Activated CD8-positive, alpha-beta memory T cell treated with anti-CD3 and anti-CD28 coated beads for 1 hour (primary cell): ENCODE measurements at regions not wholly inside any gene's neighbourhood (a gene's known extent, or its start where the extent isn't known, plus 50 kb on each side); places are given as distances from the start of the nearest gene placed in this dataset.

ENCODE experiments used
- DNase-seq, 2 donors: peaks; one replicate each; pipeline ENCODE4 v3.0.0-alpha.2; 2020; ENCODE audit warnings: low read depth in 1 of 2; ENCODE audit errors: extremely low read depth in 1 of 2

GRCh38 chr7:106797937-106798336, 67.1 kb upstream of the PIK3CG start:
- no peak for DNase-seq

GRCh38 chr7:106802589-106802988, 62.5 kb upstream of the PIK3CG start:
- no peak for DNase-seq

DNA sequence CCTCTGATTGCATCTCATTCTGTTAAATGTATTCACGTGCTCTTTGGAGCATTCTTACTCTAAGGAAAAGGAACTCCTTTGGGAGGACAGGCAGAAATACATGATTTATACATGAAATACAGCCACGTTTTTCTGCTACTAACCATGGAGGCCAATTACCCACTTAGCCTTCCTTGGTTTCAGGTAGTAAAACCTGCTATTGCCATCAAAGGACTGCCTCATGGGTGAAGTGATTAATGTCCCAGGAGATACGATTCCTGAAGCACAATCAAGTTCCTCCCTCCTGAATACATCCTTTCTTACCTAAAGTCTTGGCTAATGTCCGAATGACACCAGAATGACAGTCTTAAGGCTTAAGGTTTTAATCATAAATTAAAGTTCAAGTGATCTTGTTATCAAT, 58.5 kb upstream of the PIK3CG start:
- DNase-seq: no peak

DNA sequence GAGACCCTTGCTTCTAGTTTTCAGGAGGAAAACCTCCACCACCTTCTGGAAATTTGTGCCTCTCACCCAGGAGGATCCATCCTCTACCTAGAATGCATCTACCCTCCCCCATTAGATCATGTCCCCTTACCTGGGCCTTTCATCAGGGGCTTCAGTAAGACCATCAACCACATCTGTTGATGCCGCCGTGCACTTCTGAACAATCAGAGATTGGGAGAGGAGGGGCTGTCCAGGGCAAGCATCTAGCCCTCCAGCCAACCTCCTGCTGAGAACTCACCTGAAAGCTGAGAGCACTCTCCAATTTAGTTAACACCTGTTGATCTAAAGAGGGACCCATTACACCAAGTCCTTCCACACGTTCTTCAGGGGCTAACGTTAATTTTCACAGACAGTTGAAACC, 57.6 kb upstream of the PIK3CG start:
- no peak for DNase-seq

- DNase-seq: no peak
Observed at GRCh38 chr7:106808967-106809635, 56.0 kb upstream of the PIK3CG start.

- no peak for DNase-seq
Observed at GRCh38 chr7:106811472-106811871, 53.6 kb upstream of the PIK3CG start.

DNA sequence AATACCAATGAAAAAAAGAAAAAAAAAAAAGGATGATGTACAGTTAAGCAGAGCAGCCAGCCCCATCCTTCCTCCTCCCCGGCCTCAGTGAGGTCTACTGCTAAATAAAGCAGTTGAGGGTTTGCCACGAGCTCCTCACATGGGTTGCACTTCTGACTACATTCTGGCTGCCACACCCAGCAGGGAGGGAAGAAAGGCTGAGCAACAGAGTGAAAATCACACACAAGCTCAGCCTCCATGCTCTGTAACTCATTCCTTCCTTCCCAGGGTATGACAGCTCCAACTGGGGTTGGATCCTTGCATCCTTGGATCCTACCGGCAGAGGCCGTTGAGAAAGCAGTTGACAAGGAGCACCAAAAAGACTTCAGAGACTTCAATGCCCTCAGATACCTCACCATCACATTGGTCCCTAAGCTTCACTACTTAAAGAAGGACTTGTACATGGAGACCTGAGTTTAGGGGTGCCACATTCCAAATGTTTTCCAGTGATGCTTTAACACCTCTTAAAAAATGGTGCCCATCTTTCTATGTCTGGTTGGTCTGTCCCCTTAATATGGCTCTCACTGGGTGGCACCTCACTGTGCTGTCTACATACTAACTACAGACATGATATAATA, 52.9 kb upstream of the PIK3CG start:
- peak in 1 of 2 donors; percentile 5 for DNase-seq

- DNase-seq: no peak
Observed at GRCh38 chr7:106813705-106814305, 51.3 kb upstream of the PIK3CG start.

DNA sequence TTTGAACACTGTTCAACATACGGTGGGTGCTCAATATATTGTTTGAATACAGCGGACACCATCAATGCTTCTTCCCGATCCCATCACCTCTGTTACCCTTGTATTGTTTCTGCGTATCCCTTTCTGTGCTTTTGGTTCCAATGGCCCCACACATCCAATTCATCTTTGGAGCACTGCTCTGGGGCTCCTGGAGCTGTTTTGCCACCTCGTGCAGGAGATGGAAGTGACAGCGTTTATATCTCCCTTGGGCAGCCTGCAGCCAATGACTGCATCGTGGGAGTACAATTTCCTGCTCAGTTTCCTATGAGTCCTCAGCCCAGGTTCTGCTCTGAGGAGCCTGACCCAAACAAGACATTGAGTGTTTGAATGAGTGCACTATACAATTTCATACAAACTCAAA, 50.2 kb upstream of the PIK3CG start:
- DNase-seq: no peak
